ENCODE measurements at regions not wholly inside any gene's neighbourhood (a gene's known extent, or its start where the extent isn't known, plus 50 kb on each side); places are given as distances from the start of the nearest gene placed in this dataset.

GRCh38 chr4:166546009-166546408, 673.0 kb downstream of the TLL1 start:
- TF ChIP-seq CTCF (IDR thresholded peaks at IDR 0.05; ENCODE audit: control extremely low read depth in 1 of 3, insufficient read depth in 1 of 3, low read depth in 1 of 3, low read length in 3 of 3), result no peak
- no peak for TF ChIP-seq RAD21 (IDR thresholded peaks at IDR 0.05 in 1 of 2, conservative IDR thresholded peaks at IDR 0.05 in 1 of 2; ENCODE audit: low read depth in 2 of 2, low read length in 2 of 2)
- TF ChIP-seq MAFK (IDR thresholded peaks at IDR 0.05; ENCODE audit: low read depth, low read length), result no peak
- no peak for TF ChIP-seq EZH2 (IDR thresholded peaks at IDR 0.05; ENCODE audit: low read depth, low read length, severe bottlenecking)
